Prostate gland (tissue), 2 donors: ENCODE measurements at regions not wholly inside any gene's neighbourhood (a gene's known extent, or its start where the extent isn't known, plus 50 kb on each side); places are given as distances from the start of the nearest gene placed in this dataset.

Source experiments
- CTCF ChIP-seq, 4 experiments: fragments of 200-600 bp in 2 of 4; fragments of 450-650 bp in 2 of 4; sonication (generic) in 2 of 4; IDR thresholded peaks; 1 replicate in 3 of 4; 2 replicates in 1 of 4; pipeline ENCODE4 v1.5.1; 2016 to 2019; ENCODE audit warnings: antibody characterized with exemption in 4 of 4, mild to moderate bottlenecking in 2 of 4, moderate library complexity in 2 of 4
- POLR2A ChIP-seq: fragments of 450-650 bp; IDR thresholded peaks from one replicate; pipeline ENCODE4 v1.6.1; 2016; ENCODE audit warnings: antibody characterized with exemption, mild to moderate bottlenecking

DNA sequence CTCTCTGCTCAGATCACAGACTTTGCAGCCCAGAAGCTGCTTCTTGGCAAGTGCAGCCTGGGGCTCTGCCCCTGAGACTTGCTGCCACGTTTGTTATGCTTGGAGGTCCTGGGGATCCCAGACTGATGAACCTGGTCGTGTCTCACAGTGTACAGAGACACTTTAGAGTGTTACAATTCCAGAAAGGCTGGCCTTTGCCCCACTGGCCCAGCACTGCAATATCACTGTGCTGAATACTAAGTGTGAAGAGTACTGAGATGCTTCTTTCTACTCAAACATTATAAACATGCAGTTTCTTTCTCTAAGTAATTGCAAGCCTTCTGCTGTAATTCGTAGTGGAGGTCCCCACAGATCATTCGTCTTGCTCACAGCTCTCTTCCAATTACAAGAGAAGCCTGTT lies 133.2 kb downstream of the MAP3K21 start:
- TF ChIP-seq CTCF (IDR thresholded peaks at IDR 0.05): no peak
- TF ChIP-seq POLR2A: no peak
